Umbilical cord (tissue), 1 donor: ENCODE measurements at regions not wholly inside any gene's neighbourhood (a gene's known extent, or its start where the extent isn't known, plus 50 kb on each side); places are given as distances from the start of the nearest gene placed in this dataset.

ENCODE experiments used
- DNase-seq: peaks from one replicate; pipeline ENCODE4 v3.0.0-alpha.2; 2015; ENCODE audit warnings: low spot score

- DNase-seq = no peak
Measured at GRCh38 chr5:68407311-68408239, 192.0 kb downstream of the PIK3R1 start.

GRCh38 chr5:68408345-68408871 is 192.9 kb downstream of the PIK3R1 start:
- DNase-seq = no peak

DNA sequence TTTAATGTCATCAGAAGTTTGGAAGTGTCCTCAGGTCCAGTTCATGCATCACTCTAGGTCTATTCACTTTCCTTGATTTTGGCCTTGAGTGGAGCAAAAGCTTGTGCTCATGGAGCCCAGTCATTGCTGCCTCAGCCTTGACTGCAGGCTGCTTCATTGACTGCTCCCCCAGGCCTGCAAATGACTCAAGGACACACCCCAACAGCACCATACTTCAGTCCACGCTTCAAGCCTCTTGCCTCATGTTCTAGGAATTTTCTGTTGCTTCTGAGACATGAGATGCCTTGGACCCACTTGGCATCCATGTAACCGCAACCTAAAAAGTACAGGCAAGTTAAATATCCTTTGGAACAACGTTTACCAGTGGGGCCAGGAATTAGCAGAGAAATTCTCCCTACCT is 193.7 kb downstream of the PIK3R1 start:
- DNase-seq = no peak

DNA sequence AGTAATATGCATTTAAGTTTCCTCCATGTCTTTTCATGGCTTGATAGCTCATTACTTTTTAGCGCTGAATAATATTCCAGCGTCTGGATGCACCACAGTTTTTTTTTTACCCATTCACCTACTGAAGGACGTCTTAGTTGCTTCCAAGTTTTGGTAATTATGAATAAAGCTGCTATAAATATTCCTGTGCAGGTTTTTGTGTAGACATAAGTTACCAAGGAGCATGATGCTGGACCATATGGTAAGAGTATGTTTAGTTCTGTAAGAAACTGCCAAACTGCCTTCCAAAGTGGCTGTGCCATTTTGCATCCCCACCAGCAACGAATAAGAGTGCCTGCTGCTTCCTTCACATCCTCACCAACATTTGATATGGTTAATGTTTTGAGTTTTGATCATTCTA is 195.6 kb downstream of the PIK3R1 start:
- DNase-seq = no peak

DNA sequence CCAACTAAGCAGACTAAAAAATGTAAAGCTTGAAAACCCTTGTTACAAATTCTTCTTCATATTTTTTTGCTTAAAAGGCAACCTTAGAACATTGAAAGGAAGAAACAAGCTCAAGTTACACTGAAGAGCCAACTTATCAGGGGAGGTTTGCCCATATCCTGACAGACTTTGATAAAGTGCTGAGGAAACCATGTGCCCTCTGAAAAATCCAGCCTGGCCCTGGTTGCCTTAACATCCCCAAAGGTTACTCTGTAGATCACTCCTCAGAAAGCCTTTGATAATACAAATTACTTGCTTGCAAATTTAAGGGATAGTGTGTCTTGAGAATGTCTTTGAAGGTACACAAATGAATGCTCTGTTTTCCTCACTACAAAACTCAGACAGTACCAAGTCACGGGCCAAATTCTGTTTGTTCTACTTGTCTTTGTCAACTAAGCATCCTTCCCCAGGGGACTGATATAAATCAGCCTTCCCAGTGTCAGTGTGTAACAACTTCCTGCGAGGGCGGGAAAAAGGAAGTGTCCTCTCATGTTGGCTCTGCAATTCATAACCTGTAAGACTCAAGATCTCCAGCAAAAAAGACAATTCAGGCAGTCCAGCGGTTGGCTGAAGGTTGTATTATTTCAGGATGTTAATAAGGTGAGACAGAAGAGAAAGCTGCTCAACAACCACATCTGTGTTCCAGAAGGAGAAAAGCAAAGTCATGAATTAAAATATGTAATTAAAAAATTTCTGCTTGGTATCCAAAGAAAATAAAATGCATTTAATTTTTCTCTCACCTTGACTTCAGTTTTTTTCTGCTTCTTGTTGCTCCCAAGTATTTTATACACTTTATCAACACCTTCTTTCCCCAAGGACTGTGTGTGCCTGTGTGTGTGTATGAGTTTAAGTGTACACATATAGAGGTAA is 199.9 kb downstream of the PIK3R1 start:
- peak; percentile 42 for DNase-seq

DNA sequence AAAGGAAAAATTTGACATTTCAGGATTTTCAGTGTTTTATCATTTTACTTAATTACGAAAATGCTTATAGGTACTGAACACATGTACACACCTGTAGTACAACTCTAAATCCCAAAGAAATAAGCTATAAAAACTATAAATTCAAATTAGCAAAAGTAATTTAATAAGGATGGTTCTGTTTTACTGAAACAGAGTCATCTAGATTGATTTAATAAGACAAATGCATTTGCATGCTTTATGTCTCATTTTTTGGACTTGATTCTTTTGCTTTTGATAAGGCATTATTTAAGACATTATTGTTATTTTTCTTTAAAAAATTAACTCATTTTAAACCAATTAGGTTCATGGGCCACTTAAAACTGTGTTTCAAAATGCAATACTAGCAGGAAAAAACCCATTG is 201.2 kb downstream of the PIK3R1 start:
- DNase-seq = no peak

DNA sequence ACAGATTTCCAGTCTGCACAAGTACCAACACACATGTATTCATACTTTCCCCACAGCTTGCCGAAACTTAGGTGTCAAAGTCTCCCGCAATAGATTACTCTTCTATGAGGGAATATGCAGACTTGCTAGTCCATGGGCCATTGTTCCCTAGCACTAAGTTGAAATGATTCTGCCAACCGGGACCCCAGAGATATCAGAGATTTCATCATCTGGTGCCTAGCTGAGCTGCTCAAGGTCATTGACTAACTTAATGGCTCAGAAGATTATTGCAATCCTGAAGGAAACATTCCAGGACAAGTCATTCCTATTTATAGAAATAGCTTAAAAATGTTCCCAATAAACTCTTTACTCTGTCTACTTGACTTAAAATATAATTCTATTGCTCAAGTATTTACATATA is 202.6 kb downstream of the PIK3R1 start:
- DNase-seq = peak; percentile 78

DNA sequence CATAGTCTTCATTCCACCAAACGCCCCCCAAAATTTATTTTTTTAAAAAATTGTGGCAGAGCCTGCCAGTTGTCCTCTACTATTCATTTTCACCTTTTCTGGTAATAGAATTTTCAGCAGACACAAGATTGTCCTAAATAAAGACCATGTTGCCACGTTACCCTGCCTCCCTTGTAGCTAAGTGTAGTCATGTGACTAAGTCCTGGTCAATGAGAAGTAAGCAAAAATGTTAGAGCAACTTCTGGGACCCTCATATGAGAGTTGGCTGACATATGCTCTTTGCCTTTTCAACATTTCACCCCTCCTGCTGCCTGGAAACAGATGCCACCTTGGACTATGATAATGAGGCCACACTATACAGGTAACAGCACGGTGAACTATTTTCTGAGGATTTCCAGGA is 203.1 kb downstream of the PIK3R1 start:
- no peak for DNase-seq

- DNase-seq = no peak
Measured at GRCh38 chr5:68419081-68419636, 203.6 kb downstream of the PIK3R1 start.

- peak; percentile 96 for DNase-seq
Measured at GRCh38 chr5:68419637-68420452, 204.3 kb downstream of the PIK3R1 start.

DNA sequence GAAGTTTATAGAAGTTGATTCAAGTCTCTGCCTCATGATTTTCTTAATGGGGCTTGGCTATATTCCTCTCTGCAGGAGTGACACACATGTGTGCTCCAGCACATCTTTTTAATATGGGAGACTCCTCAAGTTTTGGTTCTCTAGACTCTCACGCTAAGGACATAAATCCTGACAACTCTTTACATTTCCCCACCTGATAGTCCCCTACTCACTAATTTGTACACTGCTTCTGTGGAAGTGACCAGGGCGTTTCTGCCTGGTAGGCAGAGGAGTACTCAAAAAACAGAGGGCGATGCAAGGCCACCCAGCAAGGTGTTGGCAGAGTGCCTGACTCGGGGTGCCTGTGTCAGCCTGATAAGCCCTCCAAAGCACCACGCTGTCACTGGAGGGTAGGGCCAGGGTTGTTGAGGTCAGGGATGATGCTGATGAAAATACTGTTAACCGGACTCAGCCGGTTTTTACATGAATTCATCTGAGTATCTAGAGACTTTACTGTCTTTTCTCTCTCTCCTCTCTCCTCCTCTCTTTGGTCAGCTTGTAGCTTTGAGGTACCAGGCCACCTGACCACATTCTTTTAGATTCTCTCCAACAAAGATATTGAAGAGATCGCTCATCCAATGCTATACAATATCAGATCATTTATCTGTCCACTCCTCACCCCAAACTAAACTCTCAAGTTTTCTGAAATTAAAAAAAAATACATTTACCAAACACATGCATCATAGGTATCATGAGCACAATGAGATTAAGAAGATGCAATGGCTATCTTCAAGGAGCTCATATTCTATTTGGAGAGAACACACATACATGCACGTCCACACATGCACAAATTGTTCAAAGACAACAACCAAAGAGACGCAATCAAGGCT is 205.2 kb downstream of the PIK3R1 start:
- peak; percentile 76 for DNase-seq

- no peak for DNase-seq
Measured at GRCh38 chr5:68421485-68422220, 206.1 kb downstream of the PIK3R1 start.

DNA sequence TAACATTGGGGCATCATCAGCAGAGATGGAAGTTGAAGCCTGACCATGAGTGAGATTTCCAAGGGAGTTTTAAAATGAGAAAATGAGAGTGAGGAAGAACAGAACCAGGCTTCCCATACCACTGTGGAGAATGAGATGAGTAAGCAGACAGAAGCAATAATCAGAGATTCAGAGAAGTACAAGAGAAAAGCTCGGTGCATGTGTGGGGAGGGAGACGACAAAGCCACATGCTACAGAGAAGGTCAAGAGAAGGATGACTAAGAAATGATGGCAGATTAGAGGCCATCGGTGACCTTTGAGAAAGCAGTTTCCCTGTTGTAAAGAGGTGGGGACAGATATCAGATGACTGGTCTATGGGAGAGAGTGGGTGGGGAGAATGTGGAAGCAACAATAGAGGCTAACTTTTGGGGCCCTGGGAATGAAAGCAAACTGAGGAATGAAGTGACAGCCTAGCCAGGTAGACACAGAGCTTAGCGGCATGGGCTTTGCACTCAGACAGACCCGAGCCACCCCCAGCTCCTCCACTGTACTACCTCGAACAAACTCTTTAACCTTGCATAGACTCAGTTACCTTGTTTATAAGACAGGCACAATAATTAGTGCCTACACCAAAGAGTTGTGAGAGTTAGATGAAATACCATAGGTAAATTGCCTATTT is 207.7 kb downstream of the PIK3R1 start:
- no peak for DNase-seq

DNA sequence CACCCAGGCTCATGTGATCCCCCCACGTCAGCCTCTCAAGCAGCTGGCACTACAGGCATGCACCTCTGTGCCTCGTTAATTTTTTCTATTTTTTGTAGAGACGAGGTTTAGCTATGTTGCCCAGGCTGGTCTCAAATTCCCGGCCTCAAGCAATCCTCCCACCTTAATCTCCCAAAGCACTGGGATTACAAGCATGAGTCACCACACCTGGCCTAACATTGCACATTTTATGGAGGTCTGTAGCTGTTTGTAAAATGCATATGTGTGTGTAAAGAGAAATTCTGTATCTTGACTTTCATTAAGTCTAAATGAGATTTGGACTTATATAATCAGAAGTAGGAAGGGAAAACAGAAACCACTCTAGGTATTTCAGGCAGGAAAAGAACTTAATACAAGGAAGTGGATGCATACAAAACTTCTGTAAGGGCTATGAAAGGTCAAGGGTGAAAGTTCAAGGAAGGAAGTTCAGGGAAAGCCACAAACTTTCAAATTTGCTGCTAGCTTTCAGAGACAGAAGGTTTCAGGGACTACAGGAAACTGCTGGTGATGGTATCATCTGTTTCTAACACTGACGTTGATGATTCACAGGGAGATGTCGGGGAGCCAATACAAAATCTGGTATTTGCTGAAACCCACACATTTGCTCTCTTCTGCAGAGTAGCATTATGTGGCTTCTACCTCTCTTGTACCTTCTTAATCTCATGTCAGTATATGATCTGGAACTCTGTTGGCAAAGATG is 209.4 kb downstream of the PIK3R1 start:
- peak; percentile 62 for DNase-seq

DNA sequence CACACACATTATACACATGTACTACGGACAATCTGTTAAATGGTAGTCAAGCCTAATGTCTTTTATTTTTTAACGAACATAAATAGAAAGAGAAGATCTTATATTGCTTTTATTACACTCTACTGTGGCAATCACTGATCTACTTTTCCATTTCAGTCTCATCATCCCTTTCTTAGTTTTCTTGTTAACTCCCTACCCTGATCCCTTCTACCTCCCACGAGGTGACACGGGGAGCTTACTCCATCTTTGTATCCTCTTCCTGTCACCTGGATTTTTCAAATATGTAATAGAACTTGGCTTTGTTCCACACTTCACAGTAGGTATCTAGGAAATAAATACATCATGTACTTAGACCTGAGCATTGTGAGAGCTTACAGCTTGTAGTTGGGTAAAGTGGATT is 211.0 kb downstream of the PIK3R1 start:
- DNase-seq = no peak

DNA sequence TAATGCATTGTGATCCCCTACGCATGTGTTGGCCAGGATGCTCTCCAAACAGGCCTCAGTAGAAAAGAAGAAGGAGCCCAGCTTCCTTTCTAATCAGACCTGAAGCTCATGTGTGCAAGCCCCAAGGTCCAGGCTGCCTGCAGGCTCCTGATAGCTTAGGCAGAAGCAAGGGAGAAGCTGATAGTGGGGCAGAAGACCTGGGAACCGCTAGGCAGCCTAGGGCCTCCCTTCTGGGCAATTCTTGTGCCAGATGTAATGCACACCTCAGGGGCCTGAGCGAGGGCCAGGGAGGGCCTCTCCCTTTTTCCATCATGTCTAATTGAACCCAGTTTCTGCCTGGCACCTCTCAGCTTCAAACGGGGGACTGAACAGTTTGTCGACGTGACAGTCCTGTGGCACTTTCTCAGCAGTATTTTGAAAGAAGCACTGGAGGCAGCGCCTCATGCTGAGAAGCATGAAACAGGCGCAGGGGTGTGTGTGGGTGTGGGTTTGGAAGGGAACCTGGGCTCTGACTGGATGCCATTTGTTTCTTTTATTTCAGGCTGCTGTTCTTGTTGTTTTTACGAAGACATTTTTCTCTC is 212.8 kb downstream of the PIK3R1 start:
- DNase-seq = peak; percentile 65

GRCh38 chr5:68429510-68429909 is 214.0 kb downstream of the PIK3R1 start:
- DNase-seq = no peak

DNA sequence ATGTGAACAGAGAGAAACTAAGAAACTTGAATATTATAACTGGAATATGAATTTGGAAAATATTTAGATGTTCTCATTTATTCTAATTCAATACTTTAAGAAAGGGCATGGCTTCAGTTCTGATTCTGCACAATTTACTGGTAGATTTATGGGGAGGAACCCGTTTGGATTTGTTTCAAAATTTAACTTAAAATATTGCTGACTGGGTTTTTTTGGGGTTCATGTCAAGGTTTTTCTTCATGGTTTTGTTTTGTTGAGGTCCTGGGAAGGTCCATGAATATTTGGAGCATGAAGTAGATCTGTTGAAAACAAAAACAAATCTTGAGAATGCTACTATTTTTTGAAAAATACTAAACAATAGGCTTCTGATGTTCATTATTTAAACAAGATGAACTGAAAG is 214.7 kb downstream of the PIK3R1 start:
- DNase-seq = no peak
